Stimulated activated CD4-positive, alpha-beta T cell treated with anti-CD3 and anti-CD28 coated beads, Interleukin-1b, Interleukin-23, amount 100 ng/mL, for 48 hours (primary cell): ENCODE measurements at regions not wholly inside any gene's neighbourhood (a gene's known extent, or its start where the extent isn't known, plus 50 kb on each side); places are given as distances from the start of the nearest gene placed in this dataset.
"Not testable (repeated sequence)": the region's sequence is repeated elsewhere in the genome, so short reads cannot be mapped to it uniquely, and the experiment has no call there.

ENCODE experiments used
- DNase-seq: peaks from one replicate; pipeline ENCODE4 v3.0.0-alpha.2; 2020

GRCh38 chr6:11425876-11426275 lies 111.7 kb upstream of the TMEM170B start:
- DNase-seq: no peak

GRCh38 chr6:11425431-11425871 lies 112.1 kb upstream of the TMEM170B start:
- DNase-seq: no peak

- no peak for DNase-seq
Observed at GRCh38 chr6:11424395-11425034, 113.0 kb upstream of the TMEM170B start.

- DNase-seq: no peak
Observed at GRCh38 chr6:11423667-11424066, 113.9 kb upstream of the TMEM170B start.

- no peak for DNase-seq
Observed at GRCh38 chr6:11423072-11423471, 114.5 kb upstream of the TMEM170B start.

- DNase-seq: no peak
Observed at GRCh38 chr6:11419763-11420453, 117.6 kb upstream of the TMEM170B start.

GRCh38 chr6:11418290-11418905 lies 119.2 kb upstream of the TMEM170B start:
- no peak for DNase-seq

GRCh38 chr6:11416936-11417576 lies 120.5 kb upstream of the TMEM170B start:
- DNase-seq: no peak

- not testable (repeated sequence) for DNase-seq
Observed at GRCh38 chr6:11416099-11416935, 121.2 kb upstream of the TMEM170B start.

- DNase-seq: no peak
Observed at GRCh38 chr6:11415557-11415956, 122.0 kb upstream of the TMEM170B start.

- peak; percentile 31 for DNase-seq
Observed at GRCh38 chr6:11414176-11414963, 123.2 kb upstream of the TMEM170B start.

GRCh38 chr6:11413728-11414127 lies 123.8 kb upstream of the TMEM170B start:
- no peak for DNase-seq

- no peak for DNase-seq
Observed at GRCh38 chr6:11413117-11413687, 124.3 kb upstream of the TMEM170B start.

GRCh38 chr6:11412616-11413015 lies 124.9 kb upstream of the TMEM170B start:
- DNase-seq: no peak

- DNase-seq: no peak
Observed at GRCh38 chr6:11412011-11412424, 125.5 kb upstream of the TMEM170B start.

- DNase-seq: no peak
Observed at GRCh38 chr6:11411593-11411992, 126.0 kb upstream of the TMEM170B start.

- DNase-seq: peak; percentile 24
Observed at GRCh38 chr6:11410539-11411307, 126.8 kb upstream of the TMEM170B start.

- DNase-seq: no peak
Observed at GRCh38 chr6:11409371-11409770, 128.2 kb upstream of the TMEM170B start.

- no peak for DNase-seq
Observed at GRCh38 chr6:11407414-11407813, 130.1 kb upstream of the TMEM170B start.

GRCh38 chr6:11404838-11405237 lies 132.7 kb upstream of the TMEM170B start:
- no peak for DNase-seq

- DNase-seq: no peak
Observed at GRCh38 chr6:11404081-11404480, 133.5 kb upstream of the TMEM170B start.
